ENCODE measurements at regions not wholly inside any gene's neighbourhood (a gene's known extent, or its start where the extent isn't known, plus 50 kb on each side); places are given as distances from the start of the nearest gene placed in this dataset.

DNA sequence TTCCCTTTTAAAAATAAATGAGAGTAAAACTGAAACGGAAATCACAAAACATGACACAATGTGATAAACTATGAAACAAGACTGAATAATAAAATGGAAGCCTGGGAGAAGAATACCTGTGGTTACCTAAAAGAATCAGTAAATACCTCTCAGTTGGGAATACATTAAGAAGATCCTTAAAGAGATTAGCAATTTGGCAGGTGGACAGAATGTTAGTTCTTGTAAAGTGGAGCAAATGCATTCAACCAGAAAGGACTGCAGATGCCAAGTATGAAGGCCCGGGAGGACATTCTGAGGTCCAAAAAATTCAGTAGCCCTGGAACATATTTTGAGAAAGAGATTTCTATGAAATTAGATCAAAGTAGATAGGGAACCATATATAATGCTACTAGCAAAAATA is 861.3 kb upstream of the SEL1L start:
- no peaks in the 10 kb centered on the region for H3K9me3 ChIP-seq
- H3K27me3 ChIP-seq: no peaks in the 10 kb centered on the region
- no peak overlapping the region for H3K27ac ChIP-seq
- TF ChIP-seq, protein P1, sequence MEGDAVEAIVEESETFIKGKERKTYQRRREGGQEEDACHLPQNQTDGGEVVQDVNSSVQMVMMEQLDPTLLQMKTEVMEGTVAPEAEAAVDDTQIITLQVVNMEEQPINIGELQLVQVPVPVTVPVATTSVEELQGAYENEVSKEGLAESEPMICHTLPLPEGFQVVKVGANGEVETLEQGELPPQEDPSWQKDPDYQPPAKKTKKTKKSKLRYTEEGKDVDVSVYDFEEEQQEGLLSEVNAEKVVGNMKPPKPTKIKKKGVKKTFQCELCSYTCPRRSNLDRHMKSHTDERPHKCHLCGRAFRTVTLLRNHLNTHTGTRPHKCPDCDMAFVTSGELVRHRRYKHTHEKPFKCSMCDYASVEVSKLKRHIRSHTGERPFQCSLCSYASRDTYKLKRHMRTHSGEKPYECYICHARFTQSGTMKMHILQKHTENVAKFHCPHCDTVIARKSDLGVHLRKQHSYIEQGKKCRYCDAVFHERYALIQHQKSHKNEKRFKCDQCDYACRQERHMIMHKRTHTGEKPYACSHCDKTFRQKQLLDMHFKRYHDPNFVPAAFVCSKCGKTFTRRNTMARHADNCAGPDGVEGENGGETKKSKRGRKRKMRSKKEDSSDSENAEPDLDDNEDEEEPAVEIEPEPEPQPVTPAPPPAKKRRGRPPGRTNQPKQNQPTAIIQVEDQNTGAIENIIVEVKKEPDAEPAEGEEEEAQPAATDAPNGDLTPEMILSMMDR (IDR thresholded peaks at IDR 0.05): no peak
- H3K36me3 ChIP-seq: no peaks in the 10 kb centered on the region
- no peaks in the 10 kb centered on the region for H3K4me1 ChIP-seq (ENCODE audit: control insufficient read depth in 1 of 2, insufficient read depth in 1 of 2, low read depth in 1 of 2, low read length in 1 of 2)
- H3K4me3 ChIP-seq (ENCODE audit: low read depth in 1 of 2, low read length in 1 of 2): no peak overlapping the region

DNA sequence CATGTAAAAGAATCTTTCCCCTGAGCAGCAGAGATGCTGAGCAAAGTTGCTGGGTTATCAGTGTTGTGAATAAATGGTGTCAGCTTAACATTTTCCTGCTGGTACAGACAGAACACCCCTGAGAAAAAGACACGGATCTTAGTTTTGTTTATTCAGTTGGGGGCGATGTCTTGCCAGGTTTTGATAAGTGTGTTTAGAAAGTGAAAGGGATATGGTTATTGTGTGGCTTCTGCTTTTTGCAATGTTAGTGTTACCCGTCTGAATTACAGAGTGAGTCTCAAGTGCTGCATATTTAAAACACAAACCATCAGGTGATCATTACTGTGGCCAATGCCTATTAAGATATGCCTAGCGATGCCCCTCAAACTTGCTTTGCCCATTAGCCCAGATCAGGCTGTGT is 864.6 kb upstream of the SEL1L start:
- no peak overlapping the region for H3K27ac ChIP-seq
- no peaks in the 10 kb centered on the region for H3K9me3 ChIP-seq
- H3K27me3 ChIP-seq: no peaks in the 10 kb centered on the region
- H3K36me3 ChIP-seq: no peaks in the 10 kb centered on the region
- no peak overlapping the region for H3K4me3 ChIP-seq (ENCODE audit: low read depth in 1 of 2, low read length in 1 of 2)
- TF ChIP-seq, protein P1 (IDR thresholded peaks at IDR 0.05): no peak
- no peaks in the 10 kb centered on the region for H3K4me1 ChIP-seq (ENCODE audit: control insufficient read depth in 1 of 2, insufficient read depth in 1 of 2, low read depth in 1 of 2, low read length in 1 of 2)

DNA sequence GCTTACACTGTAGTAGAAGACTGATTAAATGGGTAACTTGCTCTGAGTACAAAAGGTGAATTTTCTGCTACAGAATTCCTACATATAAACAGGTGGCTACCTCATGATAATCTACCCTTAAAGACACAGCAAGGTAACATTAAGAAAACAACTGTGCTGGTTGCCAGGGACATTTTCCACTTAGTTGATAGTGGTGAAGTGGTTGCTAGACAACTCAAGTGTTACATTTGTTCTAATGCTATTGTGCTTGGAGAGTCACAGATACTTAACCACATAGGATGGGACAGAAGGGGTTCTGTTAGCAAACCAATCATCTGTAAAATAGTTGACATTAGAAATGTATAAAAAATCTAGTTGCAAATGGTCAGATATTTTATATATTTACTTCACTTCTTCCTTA is 870.3 kb upstream of the SEL1L start:
- Histone ChIP-seq H3K36me3 (no peaks in the 10 kb centered on the region), H3K27ac (no peak overlapping the region), H3K4me1 (ENCODE audit: control insufficient read depth in 1 of 2, insufficient read depth in 1 of 2, low read depth in 1 of 2, low read length in 1 of 2) (no peaks in the 10 kb centered on the region), H3K4me3 (ENCODE audit: low read depth in 1 of 2, low read length in 1 of 2) (no peak overlapping the region), H3K27me3 (no peaks in the 10 kb centered on the region), H3K9me3 (peaks cover 3% of the 10 kb centered on the region)
- TF ChIP-seq, protein P1 (IDR thresholded peaks at IDR 0.05): no peak

DNA sequence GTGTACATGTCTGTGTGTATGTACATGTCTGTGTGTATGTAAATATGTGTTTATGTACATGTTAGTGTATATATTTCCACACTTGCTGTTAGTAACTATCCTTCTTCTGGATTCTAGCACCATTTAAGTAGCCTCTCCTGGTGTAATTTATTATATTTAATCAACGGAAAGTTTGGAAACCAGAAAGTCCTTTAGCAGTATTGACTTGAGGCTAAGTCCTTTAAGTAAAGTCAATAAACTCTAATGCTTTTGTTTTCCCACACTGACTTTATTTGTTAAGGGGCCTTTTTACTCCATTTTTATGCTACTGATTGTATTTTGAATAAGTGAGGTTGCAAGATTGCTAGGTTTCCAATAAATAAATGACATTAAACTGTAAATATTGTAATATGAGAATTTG is 876.4 kb upstream of the SEL1L start:
- no peak overlapping the region for H3K27ac ChIP-seq
- TF ChIP-seq, protein P1 (IDR thresholded peaks at IDR 0.05): no peak
- peaks cover 3% of the 10 kb centered on the region for H3K9me3 ChIP-seq
- no peaks in the 10 kb centered on the region for H3K36me3 ChIP-seq
- no peaks in the 10 kb centered on the region for H3K27me3 ChIP-seq
- H3K4me3 ChIP-seq (ENCODE audit: low read depth in 1 of 2, low read length in 1 of 2): no peak overlapping the region
- no peaks in the 10 kb centered on the region for H3K4me1 ChIP-seq (ENCODE audit: control insufficient read depth in 1 of 2, insufficient read depth in 1 of 2, low read depth in 1 of 2, low read length in 1 of 2)

DNA sequence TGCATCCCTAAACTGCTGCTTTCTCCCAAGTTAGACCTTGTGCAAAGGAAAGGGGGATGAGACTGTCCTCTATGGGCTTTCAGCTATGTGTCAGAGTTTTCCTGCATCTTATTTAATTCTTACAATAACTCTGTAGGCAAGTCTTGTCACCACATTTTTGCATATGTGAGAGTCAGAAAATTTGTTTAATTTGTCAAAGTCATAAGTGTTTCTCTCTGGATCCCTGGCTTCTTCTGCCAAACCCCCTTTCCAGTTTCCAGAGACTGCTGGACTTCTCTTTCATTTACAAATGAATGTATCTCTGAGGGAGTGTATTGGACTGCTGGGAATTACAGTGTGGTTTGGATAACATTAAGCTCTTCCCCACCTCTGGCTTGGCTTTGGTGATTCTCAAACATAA is 877.6 kb upstream of the SEL1L start:
- Histone ChIP-seq H3K4me3 (ENCODE audit: low read depth in 1 of 2, low read length in 1 of 2) (no peak overlapping the region), H3K27ac (no peak overlapping the region), H3K4me1 (ENCODE audit: control insufficient read depth in 1 of 2, insufficient read depth in 1 of 2, low read depth in 1 of 2, low read length in 1 of 2) (no peaks in the 10 kb centered on the region), H3K36me3 (no peaks in the 10 kb centered on the region), H3K9me3 (peaks cover 3% of the 10 kb centered on the region), H3K27me3 (no peaks in the 10 kb centered on the region)
- TF ChIP-seq, protein P1 (IDR thresholded peaks at IDR 0.05): no peak

DNA sequence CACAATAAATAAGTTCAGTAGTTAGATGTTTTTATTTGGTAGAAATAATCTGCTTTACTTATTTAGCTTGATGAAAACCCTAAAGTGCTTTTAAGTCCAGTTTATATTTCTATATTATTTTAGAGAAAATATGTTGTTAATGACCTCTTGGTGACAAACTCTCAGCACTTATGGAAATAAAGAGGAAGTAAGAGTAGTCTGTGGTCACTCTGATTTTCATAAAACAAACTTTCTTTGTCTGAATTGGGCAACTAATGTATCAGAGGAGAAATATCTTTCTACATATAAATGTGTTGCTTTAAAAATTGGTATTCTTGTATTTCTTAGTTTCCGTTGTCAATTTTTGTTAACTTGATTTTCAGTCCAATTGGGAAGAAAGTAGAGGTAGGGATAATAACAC is 878.9 kb upstream of the SEL1L start:
- Histone ChIP-seq H3K27ac (no peak overlapping the region), H3K4me1 (ENCODE audit: control insufficient read depth in 1 of 2, insufficient read depth in 1 of 2, low read depth in 1 of 2, low read length in 1 of 2) (no peaks in the 10 kb centered on the region), H3K9me3 (no peaks in the 10 kb centered on the region), H3K36me3 (no peaks in the 10 kb centered on the region), H3K4me3 (ENCODE audit: low read depth in 1 of 2, low read length in 1 of 2) (no peak overlapping the region), H3K27me3 (no peaks in the 10 kb centered on the region)
- TF ChIP-seq, protein P1 (IDR thresholded peaks at IDR 0.05): no peak
